Gastrocnemius medialis (tissue), 4 donors: ENCODE measurements at regions not wholly inside any gene's neighbourhood (a gene's known extent, or its start where the extent isn't known, plus 50 kb on each side); places are given as distances from the start of the nearest gene placed in this dataset.

ENCODE experiments used
- CTCF ChIP-seq, 5 experiments: fragments of 450-650 bp in 3 of 5; fragments of 200-600 bp in 2 of 5; sonication (generic) in 2 of 5; IDR thresholded peaks in 4 of 5; conservative IDR thresholded peaks in 1 of 5; 1 replicate in 4 of 5; 2 replicates in 1 of 5; pipeline ENCODE4 v1.5.1; 2016 to 2019; ENCODE audit warnings: antibody characterized with exemption in 5 of 5, mild to moderate bottlenecking in 3 of 5, moderate library complexity in 3 of 5
- POLR2A ChIP-seq, 2 donors: fragments of 450-650 bp; IDR thresholded peaks; one replicate each; pipeline ENCODE4 v1.6.1; 2017; ENCODE audit warnings: antibody characterized with exemption in 2 of 2, mild to moderate bottlenecking in 2 of 2, moderate library complexity in 2 of 2

GRCh38 chr6:144378437-144378836 lies 93.3 kb downstream of the UTRN start:
- no peak for TF ChIP-seq CTCF (IDR thresholded peaks at IDR 0.05 in 4 of 5, conservative IDR thresholded peaks at IDR 0.05 in 1 of 5)
- no peak for TF ChIP-seq POLR2A (IDR thresholded peaks at IDR 0.05)
